ENCODE measurements at regions not wholly inside any gene's neighbourhood (a gene's known extent, or its start where the extent isn't known, plus 50 kb on each side); places are given as distances from the start of the nearest gene placed in this dataset.

DNA sequence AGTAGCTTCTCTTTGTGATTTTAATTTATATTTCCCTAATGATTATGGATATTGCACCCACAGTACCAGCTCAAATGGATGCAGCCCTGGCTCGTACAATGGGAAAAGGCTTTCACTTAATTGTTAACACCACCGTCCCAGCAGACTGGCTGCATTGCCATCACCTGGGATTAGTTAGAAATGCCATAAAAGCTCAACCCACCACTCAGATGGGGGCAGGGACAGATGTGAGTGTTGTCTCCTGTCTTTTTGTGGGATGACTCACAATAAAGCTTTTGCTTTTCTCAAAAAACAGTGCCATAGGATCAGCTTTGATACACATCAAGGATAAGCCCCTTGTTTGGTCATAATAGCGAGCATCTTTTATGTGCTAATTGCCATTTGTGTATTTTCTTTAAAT lies 729.1 kb downstream of the TNS3 start:
- Histone ChIP-seq H3K36me3 (no peaks in the 10 kb centered on the region), H3K27me3 (no peaks in the 10 kb centered on the region), H3K4me3 (no peak overlapping the region), H3K27ac (no peak overlapping the region), H3K4me1 (no peaks in the 10 kb centered on the region), H3K9me3 (no peaks in the 10 kb centered on the region)
- TF ChIP-seq, protein P1, sequence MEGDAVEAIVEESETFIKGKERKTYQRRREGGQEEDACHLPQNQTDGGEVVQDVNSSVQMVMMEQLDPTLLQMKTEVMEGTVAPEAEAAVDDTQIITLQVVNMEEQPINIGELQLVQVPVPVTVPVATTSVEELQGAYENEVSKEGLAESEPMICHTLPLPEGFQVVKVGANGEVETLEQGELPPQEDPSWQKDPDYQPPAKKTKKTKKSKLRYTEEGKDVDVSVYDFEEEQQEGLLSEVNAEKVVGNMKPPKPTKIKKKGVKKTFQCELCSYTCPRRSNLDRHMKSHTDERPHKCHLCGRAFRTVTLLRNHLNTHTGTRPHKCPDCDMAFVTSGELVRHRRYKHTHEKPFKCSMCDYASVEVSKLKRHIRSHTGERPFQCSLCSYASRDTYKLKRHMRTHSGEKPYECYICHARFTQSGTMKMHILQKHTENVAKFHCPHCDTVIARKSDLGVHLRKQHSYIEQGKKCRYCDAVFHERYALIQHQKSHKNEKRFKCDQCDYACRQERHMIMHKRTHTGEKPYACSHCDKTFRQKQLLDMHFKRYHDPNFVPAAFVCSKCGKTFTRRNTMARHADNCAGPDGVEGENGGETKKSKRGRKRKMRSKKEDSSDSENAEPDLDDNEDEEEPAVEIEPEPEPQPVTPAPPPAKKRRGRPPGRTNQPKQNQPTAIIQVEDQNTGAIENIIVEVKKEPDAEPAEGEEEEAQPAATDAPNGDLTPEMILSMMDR (IDR thresholded peaks at IDR 0.05), result no peak
- intact Hi-C loops (cut with DNase I), result no loop called here
- no peak for ATAC-seq
- no peak for DNase-seq
- 86 to 91% methylated on average over 3 of the region's 3 CpGs for WGBS, 2 donors
- FAIRE-seq, result no peak

DNA sequence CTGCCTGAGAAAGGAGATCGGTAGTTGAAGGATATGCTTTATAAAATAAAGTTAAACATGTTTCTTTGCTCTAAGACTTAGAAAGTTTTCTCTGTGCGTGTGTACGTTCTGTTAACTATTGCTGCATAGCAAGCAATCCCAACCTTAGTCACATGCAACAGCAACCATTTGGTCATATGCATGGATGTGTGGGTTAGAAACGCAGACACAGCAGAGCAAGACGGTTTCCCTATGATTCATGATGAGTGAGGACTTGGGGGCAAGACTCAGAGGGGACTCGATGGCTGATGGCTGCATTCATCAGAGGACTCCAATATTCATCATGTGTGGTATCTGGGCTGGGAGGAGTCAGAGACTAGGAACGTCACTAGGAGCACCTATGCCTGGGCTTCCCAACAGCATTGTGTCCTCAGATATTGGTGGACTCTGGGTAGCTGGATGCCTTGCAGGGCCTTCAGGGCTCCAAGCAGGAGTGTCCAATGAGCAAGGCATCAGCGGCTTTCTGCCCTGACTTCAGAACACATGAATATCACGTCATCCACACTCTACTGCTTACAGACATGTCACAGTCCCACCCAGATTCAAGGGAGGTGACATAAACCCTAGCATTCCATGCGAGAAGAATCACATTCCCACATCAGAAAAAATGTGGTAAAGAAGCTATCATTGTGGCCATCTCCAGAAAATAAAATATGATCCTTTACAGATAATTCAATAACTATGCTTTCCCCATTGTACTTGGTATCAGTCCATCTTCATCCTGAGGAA lies 731.2 kb downstream of the TNS3 start:
- Histone ChIP-seq H3K9me3 (no peaks in the 10 kb centered on the region), H3K4me1 (no peaks in the 10 kb centered on the region), H3K36me3 (no peaks in the 10 kb centered on the region), H3K27ac (no peak overlapping the region), H3K4me3 (no peak overlapping the region), H3K27me3 (no peaks in the 10 kb centered on the region)
- TF ChIP-seq, protein P1 (IDR thresholded peaks at IDR 0.05), result no peak
- ATAC-seq (no peak), DNase-seq (no peak), FAIRE-seq (no peak)
- intact Hi-C loops (cut with DNase I), result no loop called here
- 84 to 87% methylated on average over 10 of the region's 10 CpGs for WGBS, 2 donors

DNA sequence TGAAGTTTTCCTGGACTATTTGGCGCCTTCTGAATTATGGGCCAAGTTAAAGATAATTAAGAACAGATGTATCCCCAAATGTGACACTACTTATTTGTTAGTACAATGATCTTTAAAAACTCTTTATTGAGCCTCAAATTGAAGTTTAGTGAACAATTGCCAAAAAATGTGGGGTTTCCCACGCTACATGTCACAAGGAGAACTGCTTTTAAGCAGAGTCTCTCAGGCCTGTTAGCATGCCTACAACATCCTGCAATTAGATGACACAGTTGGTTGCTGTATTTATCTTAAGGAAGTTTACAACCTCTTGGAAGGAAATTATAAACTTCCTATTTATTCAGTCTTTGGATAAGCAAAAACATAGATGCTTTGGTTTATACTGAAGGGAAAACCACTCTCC lies 733.0 kb downstream of the TNS3 start:
- no peak overlapping the region for H3K4me3 ChIP-seq
- ATAC-seq, result no peak
- no peak for DNase-seq
- TF ChIP-seq, protein P1 (IDR thresholded peaks at IDR 0.05), result no peak
- intact Hi-C loops (cut with DNase I), result no loop called here
- H3K27me3 ChIP-seq, result no peaks in the 10 kb centered on the region
- H3K4me1 ChIP-seq, result no peaks in the 10 kb centered on the region
- no peaks in the 10 kb centered on the region for H3K36me3 ChIP-seq
- 87 to 88% methylated on average over 2 of the region's 2 CpGs for WGBS, 2 donors
- no peak for FAIRE-seq
- H3K27ac ChIP-seq, result no peak overlapping the region
- H3K9me3 ChIP-seq, result no peaks in the 10 kb centered on the region

DNA sequence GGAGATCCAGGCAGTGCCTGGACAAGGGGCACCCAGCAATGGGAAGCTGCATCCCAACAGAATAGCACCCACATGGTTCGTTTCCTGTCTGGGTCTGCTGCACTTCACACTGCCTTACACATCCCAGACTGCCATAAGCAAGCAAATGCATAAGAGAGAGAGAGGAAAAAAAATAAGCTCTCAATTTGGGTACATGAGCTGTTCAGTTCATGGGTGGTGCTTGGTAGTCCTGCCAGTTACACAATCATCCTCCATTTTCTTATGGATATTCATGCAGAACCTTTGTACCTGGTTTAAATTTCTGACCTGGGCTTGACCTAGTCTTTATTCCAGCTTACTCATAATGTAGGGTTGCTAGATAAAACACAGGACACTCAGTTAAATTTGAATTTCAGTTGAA lies 733.6 kb downstream of the TNS3 start:
- FAIRE-seq (no peak), ATAC-seq (no peak), DNase-seq (no peak)
- WGBS, 2 donors, result 67 to 77% methylated on average over 1 of the region's 1 CpG
- no peak overlapping the region for H3K27ac ChIP-seq
- H3K4me3 ChIP-seq, result no peak overlapping the region
- H3K27me3 ChIP-seq, result no peaks in the 10 kb centered on the region
- no peaks in the 10 kb centered on the region for H3K4me1 ChIP-seq
- no peaks in the 10 kb centered on the region for H3K9me3 ChIP-seq
- TF ChIP-seq, protein P1 (IDR thresholded peaks at IDR 0.05), result no peak
- no peaks in the 10 kb centered on the region for H3K36me3 ChIP-seq
- intact Hi-C loops (cut with DNase I), result no loop called here

DNA sequence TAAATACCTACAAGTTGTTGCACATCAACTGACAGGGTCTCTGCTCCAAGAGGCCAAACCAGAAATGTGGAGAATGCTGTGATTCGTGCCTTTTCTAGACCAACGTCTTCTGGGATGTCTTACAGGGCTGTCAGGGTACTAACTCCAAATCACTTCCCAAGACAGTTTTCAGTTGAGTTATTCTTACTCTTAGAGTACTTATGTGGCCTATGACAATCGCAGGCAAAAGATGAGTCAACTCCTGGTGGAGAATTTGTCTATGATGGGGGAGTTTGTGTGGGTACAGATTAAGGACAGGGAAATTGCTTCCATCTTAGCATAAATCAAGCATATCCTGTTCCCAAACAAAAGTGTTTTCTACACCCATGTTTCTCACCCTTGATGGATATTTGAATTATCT lies 734.8 kb downstream of the TNS3 start:
- TF ChIP-seq, protein P1 (IDR thresholded peaks at IDR 0.05), result no peak
- H3K27me3 ChIP-seq, result no peaks in the 10 kb centered on the region
- WGBS, 2 donors, result 72 to 76% methylated on average over 3 of the region's 3 CpGs
- H3K4me1 ChIP-seq, result no peaks in the 10 kb centered on the region
- H3K9me3 ChIP-seq, result no peaks in the 10 kb centered on the region
- H3K4me3 ChIP-seq, result no peak overlapping the region
- H3K27ac ChIP-seq, result no peak overlapping the region
- FAIRE-seq (no peak), ATAC-seq (no peak), DNase-seq (no peak)
- intact Hi-C loops (cut with DNase I), result no loop called here
- no peaks in the 10 kb centered on the region for H3K36me3 ChIP-seq
